ENCODE measurements at regions not wholly inside any gene's neighbourhood (a gene's known extent, or its start where the extent isn't known, plus 50 kb on each side); places are given as distances from the start of the nearest gene placed in this dataset.

DNA sequence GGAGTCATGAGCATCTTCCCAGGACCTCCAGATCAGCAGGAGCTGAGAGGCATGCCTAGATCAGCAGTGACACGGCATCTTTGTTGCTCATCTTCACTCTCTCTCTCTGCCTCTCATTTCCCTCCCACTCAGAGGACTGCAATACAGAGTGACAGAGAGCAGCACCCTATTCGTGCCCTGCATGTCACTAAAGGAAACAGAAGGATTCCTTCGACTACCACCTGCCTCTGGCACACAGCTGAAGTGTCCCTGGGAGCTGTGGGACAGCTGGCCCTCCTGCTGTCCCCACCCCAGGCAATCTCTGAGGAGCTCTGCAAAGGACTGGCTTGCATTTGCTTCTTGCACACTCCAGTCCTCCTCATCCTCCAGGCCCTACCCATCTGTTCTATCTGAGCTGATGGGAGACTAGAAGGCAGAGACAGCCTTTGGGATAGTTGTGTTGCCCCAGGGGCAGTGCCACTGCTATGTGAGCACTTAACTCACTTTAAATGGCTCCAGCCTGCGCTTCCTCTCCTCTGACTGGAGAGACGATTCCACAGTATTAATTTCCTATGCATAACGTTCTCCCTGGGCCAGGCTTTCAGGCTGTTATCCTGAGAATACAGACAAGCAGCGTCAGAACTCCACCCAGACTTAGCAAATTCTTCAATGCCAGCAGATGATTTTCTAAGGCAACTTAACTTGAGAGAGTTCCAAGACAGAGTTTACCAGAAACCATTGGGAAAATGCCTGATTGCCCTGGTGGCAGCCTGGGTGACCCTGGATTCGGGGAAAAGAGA is 167.6 kb upstream of the MAP1B start:
- TF ChIP-seq POLR2A (IDR thresholded peaks at IDR 0.05) (no peak), POLR2AphosphoS5 (IDR thresholded peaks at IDR 0.05) (no peak)
- Histone ChIP-seq H3K27me3 (no peaks in the 10 kb centered on the region), H3K4me3 (no peak overlapping the region), H3K4me1 (peaks cover 0 to 13% (median 12%) of the 10 kb centered on the region in 4 donors), H3K27ac (no peak overlapping the region), H3K9me3 (no peaks in the 10 kb centered on the region), H3K36me3 (no peaks in the 10 kb centered on the region)
- WGBS, 2 donors = 38 to 54% methylated on average over 8 of the region's 8 CpGs
- no peak for DNase-seq
- intact Hi-C loops (cut with DNase I) = no loop called here

GRCh38 chr5:71943874-71944273 is 163.4 kb upstream of the MAP1B start:
- WGBS, 2 donors = 55 to 69% methylated on average over 8 of the region's 8 CpGs

DNA sequence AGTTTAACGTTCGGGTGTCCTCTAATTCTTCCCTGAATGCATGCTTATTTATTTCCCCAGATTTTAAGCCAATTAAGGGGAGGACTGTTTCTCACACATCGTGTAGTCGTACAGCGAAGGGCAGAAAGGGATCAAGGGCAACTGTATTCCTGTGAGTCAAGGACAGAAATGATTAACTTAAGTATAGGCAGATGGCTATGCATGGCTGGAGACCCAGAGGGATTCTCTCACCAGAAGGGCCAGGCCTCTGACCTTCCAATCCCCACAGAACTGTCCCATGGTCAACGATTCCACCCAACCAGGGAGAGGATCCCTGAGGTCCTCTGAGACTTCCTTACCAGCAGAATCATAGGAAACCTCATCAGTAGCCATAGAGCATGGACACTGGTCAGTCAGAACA is 161.8 kb upstream of the MAP1B start:
- H3K27me3 ChIP-seq = no peaks in the 10 kb centered on the region
- TF ChIP-seq POLR2A (IDR thresholded peaks at IDR 0.05) (no peak), EP300 (IDR thresholded peaks at IDR 0.05) (no peak), CTCF (IDR thresholded peaks at IDR 0.05) (no peak), POLR2AphosphoS5 (IDR thresholded peaks at IDR 0.05) (no peak)
- peaks cover 0 to 6% (median under 1%) of the 10 kb centered on the region in 4 donors for H3K9me3 ChIP-seq

More at GRCh38 chr5:71943874-71944273, 163.4 kb upstream of the MAP1B start:
- intact Hi-C loops (cut with DNase I) = no loop called here
- Histone ChIP-seq H3K27me3 (no peaks in the 10 kb centered on the region), H3K27ac (no peak overlapping the region), H3K4me3 (no peak overlapping the region), H3K36me3 (no peaks in the 10 kb centered on the region), H3K4me1 (peaks cover 0 to 13% (median 12%) of the 10 kb centered on the region in 4 donors), H3K9me3 (peaks cover 0 to 3% (median under 1%) of the 10 kb centered on the region in 4 donors)
- TF ChIP-seq EP300 (IDR thresholded peaks at IDR 0.05) (no peak), POLR2A (IDR thresholded peaks at IDR 0.05) (no peak), POLR2AphosphoS5 (IDR thresholded peaks at IDR 0.05) (no peak), CTCF (IDR thresholded peaks at IDR 0.05) (no peak)
- DNase-seq = no peak

DNA sequence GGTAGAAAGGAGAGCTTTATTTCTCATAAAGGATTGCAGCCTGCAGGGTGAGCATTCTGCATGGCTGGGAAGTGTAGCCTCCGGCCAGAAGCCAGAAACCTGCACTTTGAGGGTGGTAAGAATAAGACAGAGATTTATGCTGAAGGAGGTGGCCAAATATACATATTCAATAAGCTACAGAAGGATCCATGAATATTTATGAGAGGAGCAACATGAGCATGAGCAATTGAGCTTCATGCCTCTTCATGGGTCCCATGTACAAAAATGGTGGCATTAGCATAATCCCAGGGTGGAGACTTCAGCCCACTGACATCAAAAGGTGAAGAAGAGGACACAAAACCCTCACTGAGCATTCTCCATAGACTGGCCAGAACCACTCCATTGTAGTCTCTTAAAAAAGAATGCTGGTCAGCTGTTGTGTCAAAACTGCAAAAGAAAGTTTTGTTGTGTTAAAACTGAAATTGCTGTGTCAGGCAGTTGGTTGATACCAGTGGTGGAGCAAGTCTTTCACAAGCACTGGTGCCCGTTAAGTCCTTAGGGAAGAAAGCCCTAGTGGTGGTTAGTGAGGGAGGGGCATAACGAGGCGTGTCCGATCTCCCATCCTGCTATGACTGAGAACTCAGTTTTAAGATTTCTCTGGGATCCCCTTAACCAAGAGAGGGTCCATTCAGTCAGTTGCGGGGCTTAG is 160.8 kb upstream of the MAP1B start:
- Histone ChIP-seq H3K4me1 (no peaks in the 10 kb centered on the region), H3K4me3 (no peak overlapping the region), H3K27me3 (no peaks in the 10 kb centered on the region), H3K36me3 (no peaks in the 10 kb centered on the region), H3K9me3 (peaks cover 0 to 6% (median under 1%) of the 10 kb centered on the region in 4 donors), H3K27ac (no peak overlapping the region)
- TF ChIP-seq EP300 (IDR thresholded peaks at IDR 0.05) = no peak
- no peak for TF ChIP-seq CTCF (IDR thresholded peaks at IDR 0.05)
- TF ChIP-seq POLR2A (IDR thresholded peaks at IDR 0.05) = no peak
- TF ChIP-seq POLR2AphosphoS5 (IDR thresholded peaks at IDR 0.05) = no peak
- WGBS, 2 donors = 90 to 94% methylated on average over 6 of the region's 6 CpGs
- intact Hi-C loops (cut with DNase I) = no loop called here
- DNase-seq = no peak

More for the DNA sequence above, 161.8 kb upstream of the MAP1B start:
- intact Hi-C loops (cut with DNase I) = no loop called here
- H3K36me3 ChIP-seq = no peaks in the 10 kb centered on the region
- no peak for DNase-seq
- WGBS, 2 donors = 84 to 90% methylated on average over 6 of the region's 6 CpGs
- no peaks in the 10 kb centered on the region for H3K4me1 ChIP-seq
- no peak overlapping the region for H3K4me3 ChIP-seq
- no peak overlapping the region for H3K27ac ChIP-seq

DNA sequence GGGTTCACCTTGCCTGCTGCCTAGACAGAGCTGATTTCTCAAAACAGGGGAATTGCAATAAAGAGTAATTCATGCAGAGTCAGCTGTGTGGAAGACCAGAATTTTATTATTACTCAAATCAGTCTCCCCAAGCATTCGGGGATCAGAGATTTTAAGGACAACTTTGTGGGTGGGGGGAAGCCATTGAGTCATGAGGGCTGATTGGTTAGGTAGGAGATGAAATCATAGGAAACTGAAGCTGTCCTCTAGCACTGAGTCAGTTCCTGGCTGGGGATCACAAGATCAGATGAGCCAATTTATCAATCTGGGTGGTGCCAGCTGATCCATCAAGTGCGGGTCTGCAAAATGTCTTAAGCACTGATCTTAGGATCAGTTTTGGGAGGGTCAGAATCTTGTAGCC is 159.1 kb upstream of the MAP1B start:
- 92 to 95% methylated on average over 2 of the region's 2 CpGs for WGBS, 2 donors
- intact Hi-C loops (cut with DNase I) = no loop called here
- no peaks in the 10 kb centered on the region for H3K4me1 ChIP-seq

More for the DNA sequence above, 159.1 kb upstream of the MAP1B start:
- no peak for DNase-seq
- no peaks in the 10 kb centered on the region for H3K36me3 ChIP-seq
- H3K27ac ChIP-seq = no peak overlapping the region
- no peak overlapping the region for H3K4me3 ChIP-seq
- TF ChIP-seq POLR2A (IDR thresholded peaks at IDR 0.05) (no peak), POLR2AphosphoS5 (IDR thresholded peaks at IDR 0.05) (no peak), CTCF (IDR thresholded peaks at IDR 0.05) (no peak), EP300 (IDR thresholded peaks at IDR 0.05) (no peak)
- no peaks in the 10 kb centered on the region for H3K27me3 ChIP-seq
- peaks cover 0 to 6% (median under 1%) of the 10 kb centered on the region in 4 donors for H3K9me3 ChIP-seq
